Effector memory CD8-positive, alpha-beta T cell (primary cell): ENCODE measurements at regions not wholly inside any gene's neighbourhood (a gene's known extent, or its start where the extent isn't known, plus 50 kb on each side); places are given as distances from the start of the nearest gene placed in this dataset.

Experiments used
- ATAC-seq: fragments of 150-1000 bp; cut with Tn5 transposase; replicated peaks from 2 replicates; pipeline ENCODE4 v1.10.0; 2021; ENCODE audit warnings: mild to moderate bottlenecking, moderate library complexity
- DNase-seq, 3 experiments: peaks; one replicate each; pipeline ENCODE4 v3.0.0; 2021
- H3K27ac Mint-ChIP-seq, 2 donors: one replicate each; pipeline ENCODE4 v1.8.0; 2022; ENCODE audit warnings: mild to moderate bottlenecking in 2 of 2, mixed read lengths in 2 of 2, moderate library complexity in 2 of 2
- H3K27me3 Mint-ChIP-seq, 2 donors: one replicate each; pipeline ENCODE4 v1.8.0; 2022; ENCODE audit warnings: mixed read lengths in 2 of 2
- H3K36me3 Mint-ChIP-seq: one replicate; pipeline ENCODE4 v1.8.0; 2022; ENCODE audit warnings: mild to moderate bottlenecking, moderate library complexity, mixed read lengths; ENCODE audit not compliant: insufficient read depth
- H3K4me1 Mint-ChIP-seq, 2 donors: one replicate each; pipeline ENCODE4 v1.8.0; 2022; ENCODE audit warnings: low read depth in 2 of 2, mixed read lengths in 2 of 2
- H3K4me3 Mint-ChIP-seq, 2 donors: one replicate each; pipeline ENCODE4 v1.8.0; 2022; ENCODE audit warnings: mild to moderate bottlenecking in 2 of 2, mixed read lengths in 2 of 2, moderate library complexity in 2 of 2
- H3K9me3 Mint-ChIP-seq, 2 donors: one replicate each; pipeline ENCODE4 v1.8.0; 2022; ENCODE audit warnings: mixed read lengths in 2 of 2

- Mint-ChIP-seq H3K27me3 (peaks cover 32 to 50% of the 10 kb centered on the region in 2 donors), H3K36me3 (no peaks in the 10 kb centered on the region), H3K4me3 (no peak overlapping the region), H3K9me3 (peaks cover 0 to 6% of the 10 kb centered on the region in 2 donors), H3K27ac (no peak overlapping the region), H3K4me1 (no peaks in the 10 kb centered on the region)
- no peak for ATAC-seq
- no peak for DNase-seq
Measured at GRCh38 chr10:8726779-8727084, 672.2 kb downstream of the GATA3 start.

- Mint-ChIP-seq H3K9me3 (no peaks in the 10 kb centered on the region), H3K36me3 (no peaks in the 10 kb centered on the region), H3K4me1 (no peaks in the 10 kb centered on the region), H3K4me3 (no peak overlapping the region), H3K27me3 (peaks cover 37 to 39% of the 10 kb centered on the region in 2 donors), H3K27ac (no peak overlapping the region)
- DNase-seq: no peak
- no peak for ATAC-seq
Measured at GRCh38 chr10:8731121-8732095, 676.9 kb downstream of the GATA3 start.

GRCh38 chr10:8738987-8739386 is 684.5 kb downstream of the GATA3 start:
- Mint-ChIP-seq H3K4me1 (no peaks in the 10 kb centered on the region), H3K9me3 (no peaks in the 10 kb centered on the region), H3K27ac (no peak overlapping the region)

GRCh38 chr10:8752146-8752843 is 697.8 kb downstream of the GATA3 start:
- no peak for DNase-seq
- Mint-ChIP-seq H3K27me3 (peaks cover 20 to 30% of the 10 kb centered on the region in 2 donors), H3K36me3 (no peaks in the 10 kb centered on the region), H3K4me3 (no peak overlapping the region), H3K27ac (no peak overlapping the region), H3K4me1 (no peaks in the 10 kb centered on the region), H3K9me3 (no peaks in the 10 kb centered on the region)
- no peak for ATAC-seq

More at GRCh38 chr10:8738987-8739386, 684.5 kb downstream of the GATA3 start:
- Mint-ChIP-seq H3K4me3 (no peak overlapping the region), H3K36me3 (no peaks in the 10 kb centered on the region), H3K27me3 (peaks cover 23 to 24% of the 10 kb centered on the region in 2 donors)
- ATAC-seq (no peak), DNase-seq (no peak)

GRCh38 chr10:8758029-8758428 is 703.5 kb downstream of the GATA3 start:
- H3K36me3 Mint-ChIP-seq: no peaks in the 10 kb centered on the region
- no peak for DNase-seq
- peaks cover 8 to 35% of the 10 kb centered on the region in 2 donors for H3K27me3 Mint-ChIP-seq
- no peaks in the 10 kb centered on the region for H3K4me1 Mint-ChIP-seq
- no peak overlapping the region for H3K4me3 Mint-ChIP-seq
- H3K9me3 Mint-ChIP-seq: no peaks in the 10 kb centered on the region
- ATAC-seq: no peak
- H3K27ac Mint-ChIP-seq: no peak overlapping the region

- no peaks in the 10 kb centered on the region for H3K4me1 Mint-ChIP-seq
- H3K36me3 Mint-ChIP-seq: no peaks in the 10 kb centered on the region
- DNase-seq: no peak
- peaks cover 20 to 26% of the 10 kb centered on the region in 2 donors for H3K27me3 Mint-ChIP-seq
- no peak overlapping the region for H3K4me3 Mint-ChIP-seq
- ATAC-seq: no peak
- no peak overlapping the region for H3K27ac Mint-ChIP-seq
- no peaks in the 10 kb centered on the region for H3K9me3 Mint-ChIP-seq
Measured at GRCh38 chr10:8766899-8767298, 712.4 kb downstream of the GATA3 start.

GRCh38 chr10:8767591-8767990 is 713.1 kb downstream of the GATA3 start:
- ATAC-seq (peak; percentile 7), DNase-seq (no peak)
- Mint-ChIP-seq H3K9me3 (no peaks in the 10 kb centered on the region), H3K36me3 (no peaks in the 10 kb centered on the region), H3K27ac (no peak overlapping the region), H3K27me3 (peaks cover 20 to 23% of the 10 kb centered on the region in 2 donors), H3K4me3 (no peak overlapping the region), H3K4me1 (no peaks in the 10 kb centered on the region)

- H3K9me3 Mint-ChIP-seq: no peaks in the 10 kb centered on the region
- no peak overlapping the region for H3K4me3 Mint-ChIP-seq
- no peaks in the 10 kb centered on the region for H3K36me3 Mint-ChIP-seq
- no peak overlapping the region for H3K27ac Mint-ChIP-seq
- no peak for ATAC-seq
- no peak for DNase-seq
- H3K4me1 Mint-ChIP-seq: no peaks in the 10 kb centered on the region
- peaks cover 17 to 22% of the 10 kb centered on the region in 2 donors for H3K27me3 Mint-ChIP-seq
Measured at GRCh38 chr10:8768341-8768740, 713.9 kb downstream of the GATA3 start.

- Mint-ChIP-seq H3K4me3 (no peak overlapping the region), H3K4me1 (no peaks in the 10 kb centered on the region)
Measured at GRCh38 chr10:8768852-8769251, 714.4 kb downstream of the GATA3 start.

GRCh38 chr10:8776926-8777622 is 722.6 kb downstream of the GATA3 start:
- Mint-ChIP-seq H3K36me3 (no peaks in the 10 kb centered on the region), H3K27me3 (peaks cover 26 to 27% of the 10 kb centered on the region in 2 donors), H3K27ac (no peak overlapping the region), H3K4me1 (no peaks in the 10 kb centered on the region), H3K4me3 (no peak overlapping the region), H3K9me3 (no peaks in the 10 kb centered on the region)
- no peak for DNase-seq
- ATAC-seq: no peak

More at GRCh38 chr10:8768852-8769251, 714.4 kb downstream of the GATA3 start:
- Mint-ChIP-seq H3K9me3 (no peaks in the 10 kb centered on the region), H3K36me3 (no peaks in the 10 kb centered on the region), H3K27ac (no peak overlapping the region), H3K27me3 (peaks cover 14 to 23% of the 10 kb centered on the region in 2 donors)
- DNase-seq: no peak
- no peak for ATAC-seq

- no peak overlapping the region for H3K27ac Mint-ChIP-seq
- ATAC-seq (no peak), DNase-seq (no peak)
- H3K9me3 Mint-ChIP-seq: no peaks in the 10 kb centered on the region
- H3K36me3 Mint-ChIP-seq: no peaks in the 10 kb centered on the region
- no peak overlapping the region for H3K4me3 Mint-ChIP-seq
- no peaks in the 10 kb centered on the region for H3K4me1 Mint-ChIP-seq
- peaks cover 36% of the 10 kb centered on the region in 2 donors for H3K27me3 Mint-ChIP-seq
Measured at GRCh38 chr10:8778713-8779112, 724.2 kb downstream of the GATA3 start.

GRCh38 chr10:8787649-8788048 is 733.2 kb downstream of the GATA3 start:
- Mint-ChIP-seq H3K4me3 (no peak overlapping the region), H3K27ac (no peak overlapping the region), H3K9me3 (peaks cover 0 to 2% of the 10 kb centered on the region in 2 donors), H3K36me3 (no peaks in the 10 kb centered on the region), H3K27me3 (peaks cover 16 to 33% of the 10 kb centered on the region in 2 donors), H3K4me1 (no peaks in the 10 kb centered on the region)
- ATAC-seq (no peak), DNase-seq (no peak)

GRCh38 chr10:8790390-8790789 is 735.9 kb downstream of the GATA3 start:
- H3K36me3 Mint-ChIP-seq: no peaks in the 10 kb centered on the region
- H3K4me1 Mint-ChIP-seq: no peaks in the 10 kb centered on the region
- H3K4me3 Mint-ChIP-seq: no peak overlapping the region
- no peak overlapping the region for H3K27ac Mint-ChIP-seq
- peaks cover 4 to 17% of the 10 kb centered on the region in 2 donors for H3K27me3 Mint-ChIP-seq
- peaks cover 0 to 2% of the 10 kb centered on the region in 2 donors for H3K9me3 Mint-ChIP-seq
- no peak for DNase-seq
- ATAC-seq: no peak
